ENCODE measurements at regions not wholly inside any gene's neighbourhood (a gene's known extent, or its start where the extent isn't known, plus 50 kb on each side); places are given as distances from the start of the nearest gene placed in this dataset.
"Not testable (repeated sequence)": the region's sequence is repeated elsewhere in the genome, so short reads cannot be mapped to it uniquely, and the experiment has no call there.

DNA sequence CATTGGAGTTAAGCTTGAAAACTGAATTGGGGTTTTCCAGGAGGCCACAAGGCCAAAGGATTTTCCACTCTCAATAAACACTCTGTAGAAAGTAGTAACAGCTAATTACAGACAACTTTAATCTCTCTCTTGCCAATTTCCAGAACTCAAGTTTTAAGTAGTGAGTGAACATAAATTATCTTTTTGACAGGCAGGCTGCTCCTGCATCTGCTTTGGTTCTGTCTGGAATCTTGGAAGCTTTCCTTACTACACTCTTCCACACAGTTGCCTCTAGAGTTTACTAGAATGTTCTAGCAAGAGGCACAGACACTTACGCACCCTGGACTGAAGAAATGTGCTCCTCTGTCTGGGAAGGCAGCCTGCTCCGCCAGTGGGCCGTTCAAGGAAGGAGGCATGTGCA, 90.5 kb upstream of the WAC start:
- DNase-seq (ENCODE audit: low read depth in 3 of 3, low spot score in 1 of 3), result no peak

GRCh38 chr10:28444031-28444430, 88.9 kb upstream of the WAC start:
- DNase-seq (ENCODE audit: low read depth in 3 of 3, low spot score in 1 of 3), result no peak

DNA sequence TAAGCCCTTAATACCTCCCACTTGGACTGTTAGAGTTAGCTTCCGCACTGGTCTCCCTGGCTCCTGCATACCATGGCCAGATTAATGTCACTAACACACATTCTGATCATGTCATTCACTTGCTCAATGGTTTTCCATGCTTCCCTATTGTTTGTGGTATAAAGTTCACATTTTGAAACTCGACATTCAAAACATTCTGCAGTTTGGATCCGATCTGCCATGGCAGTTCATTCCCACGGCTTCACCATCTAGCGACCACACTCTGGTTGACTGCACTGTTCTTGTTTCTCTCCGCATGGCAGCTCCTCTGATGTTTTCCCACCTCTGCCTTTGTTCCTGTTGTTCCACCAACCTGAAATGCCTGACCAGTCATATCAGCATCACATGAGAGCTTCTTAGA, 87.4 kb upstream of the WAC start:
- no peak for DNase-seq (ENCODE audit: low read depth in 3 of 3, low spot score in 1 of 3)

DNA sequence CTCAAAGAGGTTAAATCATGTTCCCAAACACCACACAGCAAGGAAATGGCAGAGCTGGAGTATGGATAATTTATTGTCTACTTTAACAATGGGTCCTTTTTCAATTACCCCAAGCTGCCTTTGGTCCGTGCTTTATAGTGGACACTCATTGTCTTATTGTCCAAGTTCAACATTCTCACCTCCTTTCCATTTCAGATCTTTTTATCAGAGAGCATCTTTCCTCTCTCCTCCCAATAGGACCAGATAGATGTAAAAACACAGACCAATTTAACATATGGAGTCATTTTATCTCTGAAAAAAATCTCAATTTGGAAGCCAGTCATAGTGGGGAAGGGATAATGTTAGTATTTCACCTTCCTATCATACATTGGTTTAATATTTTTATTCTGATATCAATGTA, 83.5 kb upstream of the WAC start:
- DNase-seq (ENCODE audit: low read depth in 3 of 3, low spot score in 1 of 3), result no peak

DNA sequence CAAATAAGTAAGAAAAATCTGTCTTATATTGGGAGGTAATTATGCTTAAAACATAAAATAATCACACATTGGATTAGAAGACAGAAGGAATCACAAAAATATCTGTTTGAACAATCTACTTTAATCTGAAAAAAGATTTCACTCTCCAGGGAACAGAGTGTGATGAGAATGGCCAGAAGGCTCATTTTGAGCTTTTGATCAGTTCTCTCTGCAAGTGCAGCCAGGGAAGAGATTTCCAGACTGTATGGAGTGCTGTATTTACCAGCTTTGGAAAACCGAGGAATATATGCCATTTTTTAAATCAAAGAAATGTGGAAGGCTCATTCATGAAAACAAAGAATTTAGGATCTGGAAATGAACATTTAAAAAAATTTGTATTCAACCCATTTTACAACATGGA, 83.0 kb upstream of the WAC start:
- no peak for DNase-seq (ENCODE audit: low read depth in 3 of 3, low spot score in 1 of 3)

GRCh38 chr10:28453926-28454325, 79.0 kb upstream of the WAC start:
- DNase-seq (ENCODE audit: low read depth in 3 of 3, low spot score in 1 of 3), result no peak

DNA sequence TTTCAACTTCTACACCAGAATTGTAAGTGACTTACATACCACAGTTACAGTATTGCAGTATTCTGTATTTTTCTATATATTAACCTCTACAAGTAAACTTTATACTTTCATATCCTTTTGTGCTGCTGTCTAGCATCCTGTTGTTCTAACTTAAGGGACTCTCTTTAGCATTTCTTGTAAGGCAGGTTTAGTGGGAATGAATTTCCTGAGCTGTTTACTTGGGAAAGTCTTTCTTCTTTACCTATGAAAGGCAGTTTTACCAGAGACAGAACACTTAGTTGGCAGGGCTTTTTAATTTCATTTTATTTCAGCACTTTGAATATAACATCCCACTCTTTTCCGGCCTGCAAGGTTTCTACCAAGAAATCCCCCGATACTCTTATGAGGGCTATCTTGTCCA, 75.8 kb upstream of the WAC start:
- DNase-seq (ENCODE audit: low read depth in 3 of 3, low spot score in 1 of 3), result no peak

DNA sequence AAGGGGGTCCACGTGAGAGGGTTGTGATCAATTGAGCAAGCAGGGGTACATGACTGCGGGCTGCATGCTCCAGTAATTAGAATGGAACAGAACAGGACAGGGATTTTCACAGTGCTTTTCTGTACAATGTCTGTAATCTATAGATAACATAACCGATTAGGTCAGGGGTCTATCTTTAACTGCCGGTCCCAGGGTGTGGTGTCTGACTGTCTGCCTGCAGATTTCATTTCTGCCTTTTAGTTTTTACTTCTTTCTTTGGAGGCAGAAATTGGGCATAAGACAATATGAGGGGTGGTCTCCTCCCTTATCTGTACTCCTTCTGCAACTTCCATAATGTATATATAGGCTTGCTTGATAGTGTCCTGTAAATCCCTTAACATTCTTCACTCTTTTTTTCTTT, 75.0 kb upstream of the WAC start:
- not testable (repeated sequence) for DNase-seq (ENCODE audit: low read depth in 3 of 3, low spot score in 1 of 3)

DNA sequence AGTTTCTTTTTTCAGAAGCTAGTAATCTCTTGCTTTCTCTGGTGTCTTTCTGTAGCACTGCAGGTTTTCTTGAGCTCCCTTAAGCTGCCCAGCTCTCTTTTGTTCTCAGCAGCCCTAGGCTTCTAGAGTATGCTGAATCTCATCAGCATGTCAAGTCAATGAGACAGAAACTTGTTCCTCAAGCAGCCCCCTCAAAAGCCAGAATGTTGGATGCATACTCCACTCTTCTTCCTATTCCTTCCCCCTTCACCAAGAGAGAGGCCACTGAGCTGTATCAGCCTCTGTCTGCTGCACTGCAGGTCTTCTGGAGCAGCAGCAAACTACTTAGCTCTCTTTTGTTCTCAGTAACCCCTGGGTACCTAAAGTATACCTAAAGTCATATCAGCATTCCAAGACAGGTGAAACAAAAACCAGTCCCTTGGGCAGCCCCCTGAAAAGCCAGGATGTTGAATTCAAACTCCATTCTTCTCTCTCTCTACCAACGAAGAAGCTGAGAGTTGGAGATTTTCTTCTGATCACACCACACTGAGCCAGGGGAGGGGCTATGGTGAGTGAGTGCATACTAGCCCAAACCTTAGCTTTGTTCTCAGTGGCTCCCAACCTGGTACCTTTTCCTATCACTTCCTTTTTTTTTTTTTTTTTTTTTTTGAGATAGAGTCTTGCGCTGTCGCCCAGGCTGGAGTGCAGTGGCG, 73.3 kb upstream of the WAC start:
- no peak for DNase-seq (ENCODE audit: low read depth in 3 of 3, low spot score in 1 of 3)

GRCh38 chr10:28463141-28463540, 69.8 kb upstream of the WAC start:
- no peak for DNase-seq (ENCODE audit: low read depth in 3 of 3, low spot score in 1 of 3)

- DNase-seq (ENCODE audit: low read depth in 3 of 3, low spot score in 1 of 3), result no peak
These were observed 69.1 kb upstream of the WAC start for GRCh38 chr10:28463676-28464395.

GRCh38 chr10:28467615-28468014, 65.3 kb upstream of the WAC start:
- DNase-seq (ENCODE audit: low read depth in 3 of 3, low spot score in 1 of 3), result no peak

DNA sequence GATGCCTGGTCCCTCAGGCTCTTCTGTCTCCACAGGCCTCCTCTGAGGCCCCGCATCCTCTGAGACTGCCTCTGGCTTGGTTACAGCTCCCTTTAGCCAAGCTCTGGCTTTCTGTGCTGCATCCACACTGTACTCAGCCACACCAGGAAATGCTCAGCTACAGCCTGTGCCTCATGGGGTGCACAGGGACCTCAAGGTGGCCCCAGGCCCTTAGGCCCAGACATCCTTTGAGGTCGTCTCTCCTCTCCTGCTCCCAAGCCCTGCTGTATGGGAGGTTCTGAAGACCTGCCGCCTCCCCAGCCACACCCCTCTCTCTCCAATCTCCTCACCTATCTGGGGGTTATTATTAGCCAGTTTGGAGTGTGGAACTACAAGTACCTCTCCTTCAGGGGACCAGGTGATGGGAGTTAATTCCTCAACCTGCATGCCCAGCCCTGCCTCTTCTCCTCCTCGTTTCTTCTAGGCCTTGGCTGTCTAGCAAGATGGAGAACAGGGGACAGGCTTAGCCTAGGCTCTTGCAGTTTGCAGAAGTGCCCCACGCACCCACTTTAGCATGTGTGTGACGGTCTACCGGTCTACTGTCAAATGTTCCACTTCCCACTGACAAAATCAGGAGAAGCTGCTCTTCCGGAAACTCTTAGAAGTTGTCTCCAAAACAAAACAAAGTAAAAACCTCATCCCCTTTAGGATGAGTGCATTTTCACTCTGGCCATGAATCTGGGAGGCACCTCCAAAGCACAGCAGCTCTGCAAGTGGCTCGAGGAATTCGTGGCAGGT, 64.0 kb upstream of the WAC start:
- DNase-seq (ENCODE audit: low read depth in 3 of 3, low spot score in 1 of 3), result no peak

DNA sequence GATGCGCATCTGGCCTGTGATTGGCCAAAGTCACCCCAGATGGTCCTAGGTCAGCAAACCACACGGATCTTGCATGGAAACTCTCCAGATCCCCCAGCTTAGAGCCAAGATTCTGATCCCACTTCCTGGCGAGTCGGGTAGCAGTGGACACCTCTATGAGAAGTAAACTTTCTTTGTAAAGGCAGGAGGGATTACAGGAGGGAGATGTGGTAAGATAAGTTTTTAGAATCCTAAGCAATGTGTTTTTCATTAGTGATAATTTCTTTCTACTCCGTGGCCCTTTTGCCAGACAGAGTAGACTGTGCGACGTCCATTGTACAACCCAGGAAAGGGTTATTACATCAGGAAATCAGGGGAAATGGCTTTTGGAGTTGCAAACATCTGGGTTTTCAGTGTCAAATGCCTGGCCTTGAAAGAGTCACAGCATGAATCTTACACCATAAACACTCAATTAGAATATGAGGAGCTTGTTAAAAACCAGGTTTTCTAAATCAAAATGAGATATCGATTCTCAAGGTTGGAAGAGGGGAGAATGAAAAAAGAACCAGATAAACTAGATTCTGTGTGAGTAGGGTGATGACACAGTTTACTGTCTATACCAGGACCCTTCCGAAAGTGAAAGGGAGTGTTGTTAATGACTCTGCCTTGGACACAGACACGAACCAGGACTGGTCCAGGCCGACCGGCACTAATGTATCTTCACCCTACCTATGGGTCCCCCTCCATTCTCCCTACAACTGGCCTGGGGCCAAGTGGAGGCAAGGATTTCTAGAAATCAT, 61.9 kb upstream of the WAC start:
- DNase-seq (ENCODE audit: low read depth in 3 of 3, low spot score in 1 of 3), result no peak

DNA sequence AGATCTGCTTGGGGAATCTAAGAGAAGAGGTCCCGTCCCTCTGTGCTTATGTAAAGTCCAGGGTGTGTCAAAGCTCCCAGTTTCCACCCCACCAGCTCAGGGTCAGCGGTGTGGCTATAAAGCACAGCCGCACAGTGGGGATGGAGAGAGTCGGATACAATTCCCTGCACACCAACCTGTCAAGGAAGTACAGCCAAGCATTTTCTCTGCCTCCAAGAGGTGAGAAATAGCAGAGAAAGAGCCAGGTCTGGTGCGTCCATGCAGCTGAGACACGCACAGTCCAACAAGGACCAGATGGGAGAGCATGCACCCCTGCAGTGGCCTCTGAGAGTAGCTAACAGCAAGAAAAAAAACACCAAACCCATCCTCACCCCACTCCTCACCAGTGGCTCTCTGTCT, 61.3 kb upstream of the WAC start:
- DNase-seq (ENCODE audit: low read depth in 3 of 3, low spot score in 1 of 3), result no peak

- DNase-seq (ENCODE audit: low read depth in 3 of 3, low spot score in 1 of 3), result no peak
These were observed 54.3 kb upstream of the WAC start for GRCh38 chr10:28478646-28479045.

GRCh38 chr10:28479425-28479865, 53.5 kb upstream of the WAC start:
- DNase-seq (ENCODE audit: low read depth in 3 of 3, low spot score in 1 of 3), result no peak

DNA sequence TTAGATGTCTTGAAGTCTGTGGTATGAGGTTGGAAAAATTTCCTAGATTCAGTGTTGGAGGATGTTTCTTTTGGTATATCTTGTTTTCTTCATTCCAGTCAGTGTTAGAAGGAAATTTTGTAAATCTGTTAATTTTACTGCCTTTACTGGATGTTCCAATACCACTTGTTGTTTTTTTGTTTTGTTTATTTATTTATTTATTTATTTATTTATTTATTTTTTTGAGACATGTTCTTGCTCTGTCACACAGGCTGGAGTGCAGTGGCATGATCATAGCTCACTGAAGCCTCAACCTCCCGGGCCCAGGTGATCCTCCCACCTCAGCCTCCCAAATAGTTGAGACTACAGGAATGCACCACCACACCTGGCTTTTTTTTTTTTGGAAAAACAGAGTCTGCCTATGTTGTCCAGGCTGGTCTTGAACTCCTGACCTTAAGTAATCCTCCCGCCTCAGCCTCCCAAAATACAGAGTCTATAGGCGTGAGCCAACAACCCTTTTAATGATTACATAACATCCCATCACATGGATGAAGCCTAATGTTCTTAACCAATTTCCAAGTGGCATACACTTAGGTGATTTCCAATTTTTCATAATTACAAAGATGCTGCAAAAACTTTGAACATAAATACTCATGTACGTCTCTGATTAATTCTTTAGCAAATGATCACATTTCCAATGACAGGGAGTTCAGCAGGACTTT, 52.8 kb upstream of the WAC start:
- no peak for DNase-seq (ENCODE audit: low read depth in 3 of 3, low spot score in 1 of 3)

GRCh38 chr10:28480628-28480965, 52.3 kb upstream of the WAC start:
- DNase-seq (ENCODE audit: low read depth in 3 of 3, low spot score in 1 of 3), result no peak

GRCh38 chr10:28481346-28481745, 51.6 kb upstream of the WAC start:
- not testable (repeated sequence) for DNase-seq (ENCODE audit: low read depth in 3 of 3, low spot score in 1 of 3)

- DNase-seq (ENCODE audit: low read depth in 3 of 3, low spot score in 1 of 3), result no peak
These were observed 51.0 kb upstream of the WAC start for GRCh38 chr10:28481968-28482367.
